D721Med (cell line): ENCODE measurements at regions not wholly inside any gene's neighbourhood (a gene's known extent, or its start where the extent isn't known, plus 50 kb on each side); places are given as distances from the start of the nearest gene placed in this dataset.

ENCODE experiments used
- DNase-seq: peaks from one replicate; pipeline ENCODE4 v3.0.0; 2011; ENCODE audit warnings: low spot score; ENCODE audit not compliant: insufficient read length
- FAIRE-seq: peaks from 2 replicates; lab custom pipeline; 2011; peaks lifted over from hg19 to GRCh38; lab: Jason Lieb, UNC
- CTCF ChIP-seq: IDR thresholded peaks from 2 replicates; pipeline ENCODE4 v1.5.1; 2012; ENCODE audit warnings: mild to moderate bottlenecking, control low read depth; ENCODE audit not compliant: insufficient read depth; ENCODE audit errors: missing control alignments

GRCh38 chr6:133629970-133630369 is 258.9 kb upstream of the TCF21 start:
- DNase-seq: no peak
- no peak for TF ChIP-seq CTCF
- FAIRE-seq: no peak

- no peak for TF ChIP-seq CTCF
- DNase-seq (no peak), FAIRE-seq (no peak)
Observed at GRCh38 chr6:133630651-133631050, 258.3 kb upstream of the TCF21 start.

DNA sequence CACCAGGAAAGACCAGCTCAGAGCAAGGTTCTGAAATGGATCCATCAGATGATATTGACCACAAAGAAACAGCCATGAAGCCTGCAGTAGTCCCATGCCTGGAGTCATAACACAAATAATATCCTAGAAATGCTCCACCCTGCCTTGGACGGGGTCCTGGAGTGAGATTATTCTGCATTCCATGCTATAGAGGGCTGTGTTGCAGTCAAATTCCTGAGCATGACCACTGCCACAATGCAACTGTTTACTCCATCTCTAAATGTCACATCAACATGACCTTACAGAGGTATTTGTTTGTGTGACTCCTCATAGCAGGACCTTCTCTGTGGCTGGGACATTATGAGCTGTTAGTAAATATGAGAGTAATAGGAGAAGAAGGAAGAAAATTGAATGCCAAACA is 257.5 kb upstream of the TCF21 start:
- no peak for TF ChIP-seq CTCF
- DNase-seq: no peak
- FAIRE-seq: no peak

GRCh38 chr6:133632206-133632605 is 256.7 kb upstream of the TCF21 start:
- no peak for TF ChIP-seq CTCF
- FAIRE-seq: no peak

DNA sequence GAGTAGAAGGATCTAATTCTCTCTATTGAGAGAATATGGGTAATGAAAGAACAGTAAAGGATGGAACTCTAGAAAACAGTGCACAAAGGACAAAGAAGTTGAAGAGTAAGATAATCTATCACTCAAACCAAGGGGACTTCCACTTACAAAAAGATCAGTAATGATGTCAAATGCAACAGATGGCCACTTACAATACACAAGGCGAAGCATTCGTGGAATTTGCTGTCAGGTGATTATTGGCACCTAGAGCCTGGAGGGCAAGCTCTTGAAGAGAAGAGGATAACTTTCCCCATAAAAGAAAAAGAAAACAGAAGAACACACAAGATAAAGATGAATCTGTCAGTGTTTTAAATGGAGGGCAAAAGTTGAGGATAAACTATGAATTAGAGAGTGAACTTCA is 256.0 kb upstream of the TCF21 start:
- DNase-seq (no peak), FAIRE-seq (no peak)
- TF ChIP-seq CTCF: no peak

More at GRCh38 chr6:133632206-133632605, 256.7 kb upstream of the TCF21 start:
- no peak for DNase-seq

- FAIRE-seq (no peak), DNase-seq (no peak)
- TF ChIP-seq CTCF: no peak
Observed at GRCh38 chr6:133634474-133634873, 254.4 kb upstream of the TCF21 start.

GRCh38 chr6:133635447-133635846 is 253.5 kb upstream of the TCF21 start:
- DNase-seq: no peak
- FAIRE-seq: no peak

More at GRCh38 chr6:133635447-133635846, 253.5 kb upstream of the TCF21 start:
- TF ChIP-seq CTCF: no peak
